ENCODE measurements at regions not wholly inside any gene's neighbourhood (a gene's known extent, or its start where the extent isn't known, plus 50 kb on each side); places are given as distances from the start of the nearest gene placed in this dataset.

- peak; percentile 27 for DNase-seq (ENCODE audit: low spot score)
Observed at GRCh38 chr3:102529452-102529851, 94.6 kb downstream of the ZPLD1 start.

GRCh38 chr3:102530415-102531181, 95.8 kb downstream of the ZPLD1 start:
- no peak for DNase-seq (ENCODE audit: low spot score)

- no peak for DNase-seq (ENCODE audit: low spot score)
Observed at GRCh38 chr3:102531686-102532085, 96.9 kb downstream of the ZPLD1 start.

GRCh38 chr3:102532901-102533300, 98.1 kb downstream of the ZPLD1 start:
- DNase-seq (ENCODE audit: low spot score): no peak

- no peak for DNase-seq (ENCODE audit: low spot score)
Observed at GRCh38 chr3:102533784-102534183, 99.0 kb downstream of the ZPLD1 start.

- peak; percentile 63 for DNase-seq (ENCODE audit: low spot score)
Observed at GRCh38 chr3:102536456-102536855, 101.6 kb downstream of the ZPLD1 start.

- no peak for DNase-seq (ENCODE audit: low spot score)
Observed at GRCh38 chr3:102537123-102537522, 102.3 kb downstream of the ZPLD1 start.

GRCh38 chr3:102544741-102545140, 109.9 kb downstream of the ZPLD1 start:
- no peak for DNase-seq (ENCODE audit: low spot score)

GRCh38 chr3:102545276-102545675, 110.5 kb downstream of the ZPLD1 start:
- no peak for DNase-seq (ENCODE audit: low spot score)

GRCh38 chr3:102553876-102554275, 119.1 kb downstream of the ZPLD1 start:
- DNase-seq (ENCODE audit: low spot score): no peak

GRCh38 chr3:102570511-102570910, 135.7 kb downstream of the ZPLD1 start:
- no peak for DNase-seq (ENCODE audit: low spot score)

GRCh38 chr3:102571006-102571405, 136.2 kb downstream of the ZPLD1 start:
- DNase-seq (ENCODE audit: low spot score): no peak

- no peak for DNase-seq (ENCODE audit: low spot score)
Observed at GRCh38 chr3:102571720-102572384, 137.0 kb downstream of the ZPLD1 start.

- DNase-seq (ENCODE audit: low spot score): no peak
Observed at GRCh38 chr3:102573483-102574028, 138.7 kb downstream of the ZPLD1 start.

- no peak for DNase-seq (ENCODE audit: low spot score)
Observed at GRCh38 chr3:102574355-102574754, 139.5 kb downstream of the ZPLD1 start.

- no peak for DNase-seq (ENCODE audit: low spot score)
Observed at GRCh38 chr3:102576651-102577050, 141.8 kb downstream of the ZPLD1 start.

- DNase-seq (ENCODE audit: low spot score): no peak
Observed at GRCh38 chr3:102577082-102577789, 142.4 kb downstream of the ZPLD1 start.

- no peak for DNase-seq (ENCODE audit: low spot score)
Observed at GRCh38 chr3:102580760-102581159, 145.9 kb downstream of the ZPLD1 start.

GRCh38 chr3:102586485-102586884, 151.7 kb downstream of the ZPLD1 start:
- no peak for DNase-seq (ENCODE audit: low spot score)

GRCh38 chr3:102593812-102594602, 159.2 kb downstream of the ZPLD1 start:
- no peak for DNase-seq (ENCODE audit: low spot score)

- no peak for DNase-seq (ENCODE audit: low spot score)
Observed at GRCh38 chr3:102595057-102595456, 160.2 kb downstream of the ZPLD1 start.

All from pons (tissue), 1 donor.